ENCODE measurements at regions not wholly inside any gene's neighbourhood (a gene's known extent, or its start where the extent isn't known, plus 50 kb on each side); places are given as distances from the start of the nearest gene placed in this dataset.
"Not testable (repeated sequence)": the region's sequence is repeated elsewhere in the genome, so short reads cannot be mapped to it uniquely, and the experiment has no call there.

DNA sequence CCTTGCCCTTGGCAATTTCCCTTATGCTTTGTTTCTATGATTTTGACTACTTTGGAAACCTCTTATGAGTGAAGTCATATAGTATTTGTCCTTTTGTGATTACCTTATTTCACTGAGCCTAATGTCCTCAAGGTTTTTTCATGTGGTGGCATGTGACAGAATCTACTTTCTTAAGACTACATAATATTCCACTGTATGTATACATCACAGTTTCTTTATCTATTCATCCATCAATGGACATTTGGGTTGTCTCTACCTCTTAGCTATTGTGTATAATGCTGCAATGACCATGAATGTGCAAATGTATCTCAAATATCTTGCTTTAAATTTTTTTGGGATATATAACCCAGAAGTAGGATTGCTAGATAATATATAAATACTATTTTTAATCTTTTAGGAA lies 96.4 kb upstream of the ALDH1A1 start:
- no peaks in the 10 kb centered on the region for H3K9me3 Mint-ChIP-seq (ENCODE audit: unreplicated experiment)
- H3K9me3 ChIP-seq: no peaks in the 10 kb centered on the region
- H3K36me3 Mint-ChIP-seq (ENCODE audit: insufficient read depth, unreplicated experiment): no peaks in the 10 kb centered on the region
- no peaks in the 10 kb centered on the region for H3K4me1 ChIP-seq
- no peaks in the 10 kb centered on the region for H3K27me3 ChIP-seq (replicated peaks; ENCODE audit: control insufficient read depth, insufficient read depth, low read length)
- H3K27me3 Mint-ChIP-seq (ENCODE audit: insufficient read depth, unreplicated experiment): peaks cover 2% of the 10 kb centered on the region
- H3K4me3 Mint-ChIP-seq (ENCODE audit: unreplicated experiment): no peak overlapping the region
- no peaks in the 10 kb centered on the region for H3K4me1 Mint-ChIP-seq (ENCODE audit: low read depth, unreplicated experiment)
- ChIA-PET POLR2A (no interaction called here), CTCF (no interaction called here)
- H3K27ac Mint-ChIP-seq (ENCODE audit: unreplicated experiment): no peak overlapping the region
- no peak for DNase-seq
- no peaks in the 10 kb centered on the region for H3K36me3 ChIP-seq (ENCODE audit: control insufficient read depth, insufficient read depth, low read length)
- H3K4me3 ChIP-seq (ENCODE audit: low read depth, low read length): no peak overlapping the region
- intact Hi-C loops (cut with micrococcal nuclease; ENCODE audit: unreplicated experiment): no loop called here
- BruUV-seq (replicated peaks): no TSS peak
- TF ChIP-seq, protein P1, sequence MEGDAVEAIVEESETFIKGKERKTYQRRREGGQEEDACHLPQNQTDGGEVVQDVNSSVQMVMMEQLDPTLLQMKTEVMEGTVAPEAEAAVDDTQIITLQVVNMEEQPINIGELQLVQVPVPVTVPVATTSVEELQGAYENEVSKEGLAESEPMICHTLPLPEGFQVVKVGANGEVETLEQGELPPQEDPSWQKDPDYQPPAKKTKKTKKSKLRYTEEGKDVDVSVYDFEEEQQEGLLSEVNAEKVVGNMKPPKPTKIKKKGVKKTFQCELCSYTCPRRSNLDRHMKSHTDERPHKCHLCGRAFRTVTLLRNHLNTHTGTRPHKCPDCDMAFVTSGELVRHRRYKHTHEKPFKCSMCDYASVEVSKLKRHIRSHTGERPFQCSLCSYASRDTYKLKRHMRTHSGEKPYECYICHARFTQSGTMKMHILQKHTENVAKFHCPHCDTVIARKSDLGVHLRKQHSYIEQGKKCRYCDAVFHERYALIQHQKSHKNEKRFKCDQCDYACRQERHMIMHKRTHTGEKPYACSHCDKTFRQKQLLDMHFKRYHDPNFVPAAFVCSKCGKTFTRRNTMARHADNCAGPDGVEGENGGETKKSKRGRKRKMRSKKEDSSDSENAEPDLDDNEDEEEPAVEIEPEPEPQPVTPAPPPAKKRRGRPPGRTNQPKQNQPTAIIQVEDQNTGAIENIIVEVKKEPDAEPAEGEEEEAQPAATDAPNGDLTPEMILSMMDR (IDR thresholded peaks at IDR 0.05; ENCODE audit: insufficient read depth in 1 of 2, low read depth in 1 of 2, low read length in 1 of 2, severe bottlenecking in 1 of 2, unreplicated experiment in 1 of 2): no peak

DNA sequence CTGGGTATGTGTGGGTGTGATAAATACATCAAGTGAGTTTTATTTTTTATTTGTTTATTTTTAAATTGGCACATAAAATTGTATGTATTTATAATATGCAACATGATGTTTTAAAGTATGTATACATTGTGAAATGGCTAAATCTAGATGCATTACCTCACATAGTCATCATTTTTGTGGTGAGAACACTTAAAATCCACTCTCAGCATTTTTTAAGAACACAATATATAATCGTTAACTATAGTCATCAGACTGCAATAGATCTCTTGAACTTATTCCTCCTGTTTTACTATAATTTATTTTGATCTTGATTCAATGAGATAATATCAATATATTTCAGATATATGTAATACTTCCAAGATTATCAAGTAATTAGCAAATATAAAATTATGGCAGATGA lies 93.9 kb upstream of the ALDH1A1 start:
- H3K4me3 Mint-ChIP-seq (ENCODE audit: unreplicated experiment): no peak overlapping the region
- no peak for DNase-seq
- Histone ChIP-seq H3K4me3 (ENCODE audit: low read depth, low read length) (no peak overlapping the region), H3K4me1 (no peaks in the 10 kb centered on the region), H3K27me3 (replicated peaks; ENCODE audit: control insufficient read depth, insufficient read depth, low read length) (no peaks in the 10 kb centered on the region), H3K36me3 (ENCODE audit: control insufficient read depth, insufficient read depth, low read length) (no peaks in the 10 kb centered on the region), H3K9me3 (no peaks in the 10 kb centered on the region)
- H3K36me3 Mint-ChIP-seq (ENCODE audit: insufficient read depth, unreplicated experiment): no peaks in the 10 kb centered on the region
- ChIA-PET POLR2A (no interaction called here), CTCF (no interaction called here)
- no peaks in the 10 kb centered on the region for H3K9me3 Mint-ChIP-seq (ENCODE audit: unreplicated experiment)
- TF ChIP-seq, protein P1 (IDR thresholded peaks at IDR 0.05; ENCODE audit: insufficient read depth in 1 of 2, low read depth in 1 of 2, low read length in 1 of 2, severe bottlenecking in 1 of 2, unreplicated experiment in 1 of 2): no peak
- no peaks in the 10 kb centered on the region for H3K4me1 Mint-ChIP-seq (ENCODE audit: low read depth, unreplicated experiment)
- intact Hi-C loops (cut with micrococcal nuclease; ENCODE audit: unreplicated experiment): no loop called here
- no TSS peak for BruUV-seq (replicated peaks)
- peaks cover 2% of the 10 kb centered on the region for H3K27me3 Mint-ChIP-seq (ENCODE audit: insufficient read depth, unreplicated experiment)
- no peak overlapping the region for H3K27ac Mint-ChIP-seq (ENCODE audit: unreplicated experiment)

DNA sequence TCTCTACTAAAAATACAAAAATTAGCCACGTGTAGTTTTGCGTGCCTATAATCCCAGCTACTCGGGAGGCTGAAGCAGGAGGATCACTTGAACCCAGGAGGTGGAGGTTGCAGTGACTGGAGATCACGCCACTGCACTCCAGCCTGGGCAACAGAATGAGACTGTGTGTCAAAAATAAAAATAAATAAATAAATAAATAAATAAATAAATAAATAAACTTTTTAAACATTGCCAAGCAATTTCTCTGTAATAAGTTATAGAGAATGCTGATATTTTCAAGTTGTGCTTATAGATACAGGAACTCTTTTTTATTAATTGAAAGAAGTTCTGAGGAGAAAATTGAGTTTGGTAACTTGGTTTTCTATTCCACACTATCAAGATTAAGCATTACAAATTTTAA lies 91.9 kb upstream of the ALDH1A1 start:
- H3K9me3 Mint-ChIP-seq (ENCODE audit: unreplicated experiment); H3K27ac Mint-ChIP-seq (ENCODE audit: unreplicated experiment); BruUV-seq (replicated peaks); H3K36me3 Mint-ChIP-seq (ENCODE audit: insufficient read depth, unreplicated experiment); intact Hi-C loops (cut with micrococcal nuclease; ENCODE audit: unreplicated experiment); H3K36me3 ChIP-seq (ENCODE audit: control insufficient read depth, insufficient read depth, low read length); CTCF ChIA-PET; H3K4me3 ChIP-seq (ENCODE audit: low read depth, low read length); H3K27me3 ChIP-seq (replicated peaks; ENCODE audit: control insufficient read depth, insufficient read depth, low read length); H3K27me3 Mint-ChIP-seq (ENCODE audit: insufficient read depth, unreplicated experiment); H3K9me3 ChIP-seq; H3K4me3 Mint-ChIP-seq (ENCODE audit: unreplicated experiment); H3K4me1 ChIP-seq; H3K4me1 Mint-ChIP-seq (ENCODE audit: low read depth, unreplicated experiment); POLR2A ChIA-PET; DNase-seq: not testable (repeated sequence)

DNA sequence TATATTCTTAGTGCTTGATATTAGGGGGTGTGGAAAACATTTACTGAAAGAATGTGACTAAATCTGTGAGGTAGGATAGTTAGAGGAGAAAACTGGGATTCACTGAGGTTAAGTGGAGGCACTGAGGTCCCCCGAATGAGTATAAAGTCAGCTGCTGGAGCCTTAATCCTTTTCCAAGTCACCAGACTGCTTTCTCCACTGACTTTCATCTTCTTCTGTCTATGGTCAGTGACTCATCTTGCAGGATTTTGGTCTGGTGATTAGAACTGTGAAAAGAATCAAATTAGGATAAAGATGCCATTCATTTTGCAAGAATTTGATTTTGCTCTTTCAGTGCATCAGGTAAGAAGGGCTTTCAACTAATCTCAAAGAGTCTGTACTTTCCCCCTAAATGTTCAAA lies 89.3 kb upstream of the ALDH1A1 start:
- TF ChIP-seq, protein P1 (IDR thresholded peaks at IDR 0.05; ENCODE audit: insufficient read depth in 1 of 2, low read depth in 1 of 2, low read length in 1 of 2, severe bottlenecking in 1 of 2, unreplicated experiment in 1 of 2): no peak
- no peaks in the 10 kb centered on the region for H3K36me3 Mint-ChIP-seq (ENCODE audit: insufficient read depth, unreplicated experiment)
- no peaks in the 10 kb centered on the region for H3K27me3 Mint-ChIP-seq (ENCODE audit: insufficient read depth, unreplicated experiment)
- H3K27me3 ChIP-seq (replicated peaks; ENCODE audit: control insufficient read depth, insufficient read depth, low read length): no peaks in the 10 kb centered on the region
- no peaks in the 10 kb centered on the region for H3K4me1 ChIP-seq
- no peaks in the 10 kb centered on the region for H3K9me3 ChIP-seq
- H3K4me1 Mint-ChIP-seq (ENCODE audit: low read depth, unreplicated experiment): peaks cover 6% of the 10 kb centered on the region
- H3K4me3 Mint-ChIP-seq (ENCODE audit: unreplicated experiment): no peak overlapping the region
- no peaks in the 10 kb centered on the region for H3K9me3 Mint-ChIP-seq (ENCODE audit: unreplicated experiment)
- intact Hi-C loops (cut with micrococcal nuclease; ENCODE audit: unreplicated experiment): no loop called here
- POLR2A ChIA-PET: no interaction called here
- no peak overlapping the region for H3K4me3 ChIP-seq (ENCODE audit: low read depth, low read length)
- DNase-seq: no peak
- no peak overlapping the region for H3K27ac Mint-ChIP-seq (ENCODE audit: unreplicated experiment)
- CTCF ChIA-PET: no interaction called here
- H3K36me3 ChIP-seq (ENCODE audit: control insufficient read depth, insufficient read depth, low read length): no peaks in the 10 kb centered on the region
- no TSS peak for BruUV-seq (replicated peaks)

All from Caco-2 (cell line).